Kidney (tissue), 13 donors: ENCODE measurements at regions not wholly inside any gene's neighbourhood (a gene's known extent, or its start where the extent isn't known, plus 50 kb on each side); places are given as distances from the start of the nearest gene placed in this dataset.

Source experiments
- DNase-seq, 5 donors: peaks; one replicate each; pipeline ENCODE4 v3.0.0-alpha.2; 2013 to 2020
- FAIRE-seq: peaks from 2 replicates; lab custom pipeline; 2012; peaks lifted over from hg19 to GRCh38; lab: Jason Lieb, UNC
- H3K27ac ChIP-seq, 2 donors: one replicate each; pipeline ENCODE4 v1.7.0; 2013; ENCODE audit warnings: low read depth in 2 of 2, low read length in 2 of 2, inconsistent platforms in 1 of 2
- H3K27me3 ChIP-seq: one replicate; pipeline ENCODE4 v1.7.1; 2013; ENCODE audit warnings: low read length, inconsistent platforms; ENCODE audit not compliant: control insufficient read depth, insufficient read depth
- H3K36me3 ChIP-seq, 3 donors: one replicate each; pipeline versions ENCODE4 v1.7.0 to v1.7.1; 2013; ENCODE audit warnings: low read length in 3 of 3, control low read depth in 1 of 3, inconsistent platforms in 1 of 3; ENCODE audit not compliant: insufficient read depth in 3 of 3, control insufficient read depth in 2 of 3
- H3K4me1 ChIP-seq, 3 donors: one replicate each; pipeline versions ENCODE4 v1.7.0 to v1.7.1; 2013; ENCODE audit warnings: low read length in 3 of 3, inconsistent platforms in 1 of 3, low read depth in 1 of 3; ENCODE audit not compliant: control insufficient read depth in 2 of 3, insufficient read depth in 2 of 3
- H3K4me3 ChIP-seq, 3 donors: one replicate each; pipeline versions ENCODE4 v1.7.0 to v1.8.1; 2013; ENCODE audit warnings: low read length in 3 of 3, control low read depth in 1 of 3, inconsistent platforms in 1 of 3
- H3K9ac ChIP-seq, 3 donors: one replicate each; pipeline versions ENCODE4 v1.7.0 to v1.7.1; 2013; ENCODE audit warnings: low read length in 3 of 3, control low read depth in 1 of 3, inconsistent platforms in 1 of 3
- H3K9me3 ChIP-seq, 3 donors: one replicate each; pipeline versions ENCODE4 v1.7.0 to v1.7.1; 2013; ENCODE audit warnings: low read length in 3 of 3, control low read depth in 1 of 3, inconsistent platforms in 1 of 3; ENCODE audit not compliant: control insufficient read depth in 2 of 3, insufficient read depth in 1 of 3
- intact Hi-C: fragments of 100-400 bp; cut with DNase I; formaldehyde crosslinking; loops from one replicate; pipeline ENCODE4 v1.11.1; 2022
- TF ChIP-seq, protein P1 (sequence below): IDR thresholded peaks from 3 replicates; pipeline ENCODE4 v1.5.1; 2012; ENCODE audit warnings: mild to moderate bottlenecking, moderate library complexity, borderline replicate concordance; ENCODE audit not compliant: insufficient read depth; ENCODE audit errors: extremely low read depth
- donor health status: control.
- donor health status: control.
- donor health status: control.
- donor health status: control.
- donor health status: control.
- donor health status: DM: yes; HTN: yes; CAD: no.
- donor health status: Normal renal cell carcinoma (clear cell type).

DNA sequence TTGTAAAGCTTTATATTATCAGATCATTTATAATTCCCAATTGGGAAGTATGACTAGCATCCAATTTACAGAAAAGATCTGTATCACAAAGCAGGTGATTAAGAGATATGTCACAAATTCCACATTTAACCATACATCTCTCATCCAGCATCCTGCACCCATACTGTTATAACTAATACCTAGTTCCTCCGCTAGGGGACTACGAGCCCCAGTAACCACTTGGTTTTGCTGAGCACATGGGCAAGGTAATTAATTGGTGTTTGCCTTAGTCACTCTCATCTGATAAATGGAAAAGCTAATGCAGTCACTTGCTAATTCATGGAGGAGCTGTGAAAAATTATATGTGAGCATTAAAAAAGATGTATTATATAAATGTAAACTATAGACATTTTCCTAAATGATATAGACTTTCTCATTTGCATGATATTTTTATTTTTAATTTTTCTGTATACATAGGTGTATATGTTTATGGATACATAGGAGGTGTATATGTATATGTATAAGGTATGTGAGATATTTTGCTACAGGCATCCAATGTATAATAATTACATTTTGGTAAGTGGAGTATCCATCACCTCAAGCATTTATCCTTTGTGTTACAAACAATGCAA, 1031.8 kb downstream of the GALC start:
- H3K27me3 ChIP-seq, result no peaks in the 10 kb centered on the region
- FAIRE-seq (no peak), DNase-seq (no peak)
- peaks cover 0 to 3% (median 0%) of the 10 kb centered on the region in 3 donors for H3K9me3 ChIP-seq
- no peak overlapping the region for H3K4me3 ChIP-seq
- TF ChIP-seq, protein P1, sequence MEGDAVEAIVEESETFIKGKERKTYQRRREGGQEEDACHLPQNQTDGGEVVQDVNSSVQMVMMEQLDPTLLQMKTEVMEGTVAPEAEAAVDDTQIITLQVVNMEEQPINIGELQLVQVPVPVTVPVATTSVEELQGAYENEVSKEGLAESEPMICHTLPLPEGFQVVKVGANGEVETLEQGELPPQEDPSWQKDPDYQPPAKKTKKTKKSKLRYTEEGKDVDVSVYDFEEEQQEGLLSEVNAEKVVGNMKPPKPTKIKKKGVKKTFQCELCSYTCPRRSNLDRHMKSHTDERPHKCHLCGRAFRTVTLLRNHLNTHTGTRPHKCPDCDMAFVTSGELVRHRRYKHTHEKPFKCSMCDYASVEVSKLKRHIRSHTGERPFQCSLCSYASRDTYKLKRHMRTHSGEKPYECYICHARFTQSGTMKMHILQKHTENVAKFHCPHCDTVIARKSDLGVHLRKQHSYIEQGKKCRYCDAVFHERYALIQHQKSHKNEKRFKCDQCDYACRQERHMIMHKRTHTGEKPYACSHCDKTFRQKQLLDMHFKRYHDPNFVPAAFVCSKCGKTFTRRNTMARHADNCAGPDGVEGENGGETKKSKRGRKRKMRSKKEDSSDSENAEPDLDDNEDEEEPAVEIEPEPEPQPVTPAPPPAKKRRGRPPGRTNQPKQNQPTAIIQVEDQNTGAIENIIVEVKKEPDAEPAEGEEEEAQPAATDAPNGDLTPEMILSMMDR, result no peak
- H3K4me1 ChIP-seq, result no peaks in the 10 kb centered on the region
- intact Hi-C loops, result no loop called here
- no peak overlapping the region for H3K9ac ChIP-seq
- no peak overlapping the region for H3K27ac ChIP-seq
- H3K36me3 ChIP-seq, result no peaks in the 10 kb centered on the region

DNA sequence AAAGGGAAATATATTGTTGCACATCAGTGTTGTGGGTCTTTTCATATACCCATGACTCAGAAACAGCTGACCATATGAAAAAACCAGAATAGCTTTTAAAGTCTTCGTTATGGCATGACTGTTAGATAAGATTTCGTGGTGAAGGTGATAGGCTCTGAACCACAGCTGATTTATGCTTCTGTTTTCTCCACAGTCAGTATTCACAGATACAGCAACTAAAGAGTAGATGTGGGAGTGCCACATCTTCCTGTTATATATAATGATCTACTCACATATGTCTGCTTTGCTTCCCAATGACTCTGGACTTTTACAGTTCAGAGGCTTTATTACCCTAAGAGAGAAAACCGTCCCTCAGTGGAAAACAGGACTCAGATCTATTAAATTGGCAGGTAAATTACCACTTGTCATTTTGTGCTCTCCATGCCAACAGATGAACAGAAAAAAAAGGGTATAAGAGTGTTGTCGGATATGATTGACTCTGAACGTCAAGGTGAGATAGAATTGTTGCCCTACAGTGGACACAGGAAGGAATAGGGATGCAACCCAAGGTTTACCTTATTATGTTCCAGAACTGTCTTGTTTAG, 1037.1 kb downstream of the GALC start:
- no peaks in the 10 kb centered on the region for H3K27me3 ChIP-seq
- FAIRE-seq, result no peak
- H3K4me1 ChIP-seq, result no peaks in the 10 kb centered on the region
- no peak overlapping the region for H3K9ac ChIP-seq
- TF ChIP-seq, protein P1, result no peak
- intact Hi-C loops, result no loop called here
- no peak overlapping the region for H3K4me3 ChIP-seq
- peak in 2 of 5 donors; percentile 54 to 70 for DNase-seq
- no peaks in the 10 kb centered on the region for H3K9me3 ChIP-seq
- no peak overlapping the region for H3K27ac ChIP-seq
- H3K36me3 ChIP-seq, result no peaks in the 10 kb centered on the region

DNA sequence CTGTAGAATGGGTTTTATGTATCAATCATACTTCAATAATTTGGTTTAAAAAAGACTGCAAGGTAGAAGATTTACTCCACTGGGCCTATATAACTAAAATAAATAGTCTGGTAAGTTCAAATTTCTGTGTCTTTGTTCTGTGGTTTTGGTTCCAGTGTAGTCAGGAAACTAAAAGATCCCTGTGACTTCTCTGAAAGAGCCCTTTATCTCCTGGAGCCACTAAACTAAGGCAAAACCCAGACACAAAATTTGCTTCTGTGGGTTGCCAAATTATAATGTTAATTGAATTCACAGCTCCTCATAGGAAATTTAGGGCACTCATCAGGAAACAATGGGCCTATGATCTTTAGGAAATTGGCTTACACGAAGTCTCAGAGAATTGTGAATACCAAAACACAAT, 1038.4 kb downstream of the GALC start:
- no peak for DNase-seq
- intact Hi-C loops, result no loop called here
- Histone ChIP-seq H3K9ac (no peak overlapping the region), H3K27ac (no peak overlapping the region), H3K4me3 (no peak overlapping the region), H3K9me3 (no peaks in the 10 kb centered on the region), H3K27me3 (no peaks in the 10 kb centered on the region), H3K4me1 (no peaks in the 10 kb centered on the region), H3K36me3 (no peaks in the 10 kb centered on the region)
- FAIRE-seq, result no peak
- TF ChIP-seq, protein P1, result no peak
